ENCODE measurements at regions not wholly inside any gene's neighbourhood (a gene's known extent, or its start where the extent isn't known, plus 50 kb on each side); places are given as distances from the start of the nearest gene placed in this dataset.

GRCh38 chr21:28247454-28248020, 745.1 kb downstream of the LTN1 start:
- H3K27ac ChIP-seq (ENCODE audit: low read depth, low read length) = no peak overlapping the region
- no peaks in the 10 kb centered on the region for H3K9me3 ChIP-seq (ENCODE audit: low read depth, low read length)
- H3K4me3 ChIP-seq (ENCODE audit: insufficient read depth, low read length) = no peak overlapping the region
- no peaks in the 10 kb centered on the region for H3K27me3 ChIP-seq (ENCODE audit: insufficient read depth, low read length)
- TF ChIP-seq CTCF (IDR thresholded peaks at IDR 0.05; ENCODE audit: extremely low read depth, low read depth, low read length) = no peak
- no peak for DNase-seq (ENCODE audit: insufficient read length, low spot score, missing footprints)
- H3K79me2 ChIP-seq (ENCODE audit: insufficient read depth, low read length) = no peaks in the 10 kb centered on the region
- peaks cover under 1% of the 10 kb centered on the region for H3K4me1 ChIP-seq (ENCODE audit: insufficient read depth, low read length)
- no peaks in the 10 kb centered on the region for H4K20me1 ChIP-seq (ENCODE audit: insufficient read depth, low read length)
- no peak overlapping the region for H2AFZ ChIP-seq (ENCODE audit: low read length)
- H3K4me2 ChIP-seq (ENCODE audit: insufficient read depth, low read length) = no peak overlapping the region
- H3K36me3 ChIP-seq (ENCODE audit: insufficient read depth, low read length) = no peaks in the 10 kb centered on the region

GRCh38 chr21:28240586-28240985, 752.1 kb downstream of the LTN1 start:
- Histone ChIP-seq H3K4me1 (ENCODE audit: insufficient read depth, low read length) (peaks cover 12% of the 10 kb centered on the region), H3K27ac (ENCODE audit: low read depth, low read length) (peak overlapping the region; percentile 10), H3K4me3 (ENCODE audit: insufficient read depth, low read length) (no peak overlapping the region), H4K20me1 (ENCODE audit: insufficient read depth, low read length) (no peaks in the 10 kb centered on the region), H3K4me2 (ENCODE audit: insufficient read depth, low read length) (no peak overlapping the region), H3K79me2 (ENCODE audit: insufficient read depth, low read length) (no peaks in the 10 kb centered on the region), H3K36me3 (ENCODE audit: insufficient read depth, low read length) (no peaks in the 10 kb centered on the region), H3K27me3 (ENCODE audit: insufficient read depth, low read length) (no peaks in the 10 kb centered on the region), H2AFZ (ENCODE audit: low read length) (no peak overlapping the region), H3K9me3 (ENCODE audit: low read depth, low read length) (no peaks in the 10 kb centered on the region)
- DNase-seq (ENCODE audit: insufficient read length, low spot score, missing footprints) = peak; percentile 50
- no peak for TF ChIP-seq CTCF (IDR thresholded peaks at IDR 0.05; ENCODE audit: extremely low read depth, low read depth, low read length)

- Histone ChIP-seq H2AFZ (ENCODE audit: low read length) (no peak overlapping the region), H3K27ac (ENCODE audit: low read depth, low read length) (no peak overlapping the region), H3K4me1 (ENCODE audit: insufficient read depth, low read length) (peaks cover 12% of the 10 kb centered on the region), H3K79me2 (ENCODE audit: insufficient read depth, low read length) (no peaks in the 10 kb centered on the region), H3K27me3 (ENCODE audit: insufficient read depth, low read length) (no peaks in the 10 kb centered on the region), H4K20me1 (ENCODE audit: insufficient read depth, low read length) (no peaks in the 10 kb centered on the region), H3K4me3 (ENCODE audit: insufficient read depth, low read length) (no peak overlapping the region), H3K4me2 (ENCODE audit: insufficient read depth, low read length) (no peak overlapping the region), H3K9me3 (ENCODE audit: low read depth, low read length) (no peaks in the 10 kb centered on the region), H3K36me3 (ENCODE audit: insufficient read depth, low read length) (no peaks in the 10 kb centered on the region)
- no peak for DNase-seq (ENCODE audit: insufficient read length, low spot score, missing footprints)
- no peak for TF ChIP-seq CTCF (IDR thresholded peaks at IDR 0.05; ENCODE audit: extremely low read depth, low read depth, low read length)
Observed at GRCh38 chr21:28239340-28239739, 753.3 kb downstream of the LTN1 start.

- Histone ChIP-seq H3K27ac (ENCODE audit: low read depth, low read length) (no peak overlapping the region), H3K36me3 (ENCODE audit: insufficient read depth, low read length) (no peaks in the 10 kb centered on the region), H3K79me2 (ENCODE audit: insufficient read depth, low read length) (no peaks in the 10 kb centered on the region), H3K27me3 (ENCODE audit: insufficient read depth, low read length) (no peaks in the 10 kb centered on the region), H4K20me1 (ENCODE audit: insufficient read depth, low read length) (no peaks in the 10 kb centered on the region), H3K9me3 (ENCODE audit: low read depth, low read length) (no peaks in the 10 kb centered on the region), H3K4me3 (ENCODE audit: insufficient read depth, low read length) (no peak overlapping the region), H2AFZ (ENCODE audit: low read length) (no peak overlapping the region), H3K4me2 (ENCODE audit: insufficient read depth, low read length) (no peak overlapping the region), H3K4me1 (ENCODE audit: insufficient read depth, low read length) (peaks cover 18% of the 10 kb centered on the region)
- TF ChIP-seq CTCF (IDR thresholded peaks at IDR 0.05; ENCODE audit: extremely low read depth, low read depth, low read length) = no peak
- no peak for DNase-seq (ENCODE audit: insufficient read length, low spot score, missing footprints)
Observed at GRCh38 chr21:28237661-28238060, 755.0 kb downstream of the LTN1 start.

Data from osteoblast (primary cell).